ENCODE measurements at regions not wholly inside any gene's neighbourhood (a gene's known extent, or its start where the extent isn't known, plus 50 kb on each side); places are given as distances from the start of the nearest gene placed in this dataset.

- H3K4me3 ChIP-seq (ENCODE audit: insufficient read depth, low read length): no peak overlapping the region
- no peak for DNase-seq (ENCODE audit: insufficient read length, low spot score, missing footprints)
- no peaks in the 10 kb centered on the region for H4K20me1 ChIP-seq (ENCODE audit: insufficient read depth, low read length)
- no peaks in the 10 kb centered on the region for H3K79me2 ChIP-seq (ENCODE audit: insufficient read depth, low read length)
- peaks cover 8% of the 10 kb centered on the region for H3K9me3 ChIP-seq (ENCODE audit: low read depth, low read length)
- H3K36me3 ChIP-seq (ENCODE audit: insufficient read depth, low read length): no peaks in the 10 kb centered on the region
- H3K27ac ChIP-seq (ENCODE audit: low read depth, low read length): no peak overlapping the region
- TF ChIP-seq, protein P1, sequence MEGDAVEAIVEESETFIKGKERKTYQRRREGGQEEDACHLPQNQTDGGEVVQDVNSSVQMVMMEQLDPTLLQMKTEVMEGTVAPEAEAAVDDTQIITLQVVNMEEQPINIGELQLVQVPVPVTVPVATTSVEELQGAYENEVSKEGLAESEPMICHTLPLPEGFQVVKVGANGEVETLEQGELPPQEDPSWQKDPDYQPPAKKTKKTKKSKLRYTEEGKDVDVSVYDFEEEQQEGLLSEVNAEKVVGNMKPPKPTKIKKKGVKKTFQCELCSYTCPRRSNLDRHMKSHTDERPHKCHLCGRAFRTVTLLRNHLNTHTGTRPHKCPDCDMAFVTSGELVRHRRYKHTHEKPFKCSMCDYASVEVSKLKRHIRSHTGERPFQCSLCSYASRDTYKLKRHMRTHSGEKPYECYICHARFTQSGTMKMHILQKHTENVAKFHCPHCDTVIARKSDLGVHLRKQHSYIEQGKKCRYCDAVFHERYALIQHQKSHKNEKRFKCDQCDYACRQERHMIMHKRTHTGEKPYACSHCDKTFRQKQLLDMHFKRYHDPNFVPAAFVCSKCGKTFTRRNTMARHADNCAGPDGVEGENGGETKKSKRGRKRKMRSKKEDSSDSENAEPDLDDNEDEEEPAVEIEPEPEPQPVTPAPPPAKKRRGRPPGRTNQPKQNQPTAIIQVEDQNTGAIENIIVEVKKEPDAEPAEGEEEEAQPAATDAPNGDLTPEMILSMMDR (IDR thresholded peaks at IDR 0.05; ENCODE audit: extremely low read depth, low read depth, low read length): no peak
- no peaks in the 10 kb centered on the region for H3K27me3 ChIP-seq (ENCODE audit: insufficient read depth, low read length)
- no peaks in the 10 kb centered on the region for H3K4me1 ChIP-seq (ENCODE audit: insufficient read depth, low read length)
- no peak overlapping the region for H2AFZ ChIP-seq (ENCODE audit: low read length)
- H3K4me2 ChIP-seq (ENCODE audit: insufficient read depth, low read length): no peak overlapping the region
Observed at GRCh38 chr10:2439000-2439399, 628.3 kb upstream of the PFKP start.

- no peak overlapping the region for H3K4me3 ChIP-seq (ENCODE audit: insufficient read depth, low read length)
- no peaks in the 10 kb centered on the region for H3K36me3 ChIP-seq (ENCODE audit: insufficient read depth, low read length)
- no peaks in the 10 kb centered on the region for H4K20me1 ChIP-seq (ENCODE audit: insufficient read depth, low read length)
- H2AFZ ChIP-seq (ENCODE audit: low read length): no peak overlapping the region
- DNase-seq (ENCODE audit: insufficient read length, low spot score, missing footprints): no peak
- H3K79me2 ChIP-seq (ENCODE audit: insufficient read depth, low read length): no peaks in the 10 kb centered on the region
- no peaks in the 10 kb centered on the region for H3K27me3 ChIP-seq (ENCODE audit: insufficient read depth, low read length)
- peaks cover 8% of the 10 kb centered on the region for H3K9me3 ChIP-seq (ENCODE audit: low read depth, low read length)
- no peak overlapping the region for H3K27ac ChIP-seq (ENCODE audit: low read depth, low read length)
- TF ChIP-seq, protein P1 (IDR thresholded peaks at IDR 0.05; ENCODE audit: extremely low read depth, low read depth, low read length): no peak
- H3K4me1 ChIP-seq (ENCODE audit: insufficient read depth, low read length): no peaks in the 10 kb centered on the region
- no peak overlapping the region for H3K4me2 ChIP-seq (ENCODE audit: insufficient read depth, low read length)
Observed at GRCh38 chr10:2438248-2438939, 629.0 kb upstream of the PFKP start.

DNA sequence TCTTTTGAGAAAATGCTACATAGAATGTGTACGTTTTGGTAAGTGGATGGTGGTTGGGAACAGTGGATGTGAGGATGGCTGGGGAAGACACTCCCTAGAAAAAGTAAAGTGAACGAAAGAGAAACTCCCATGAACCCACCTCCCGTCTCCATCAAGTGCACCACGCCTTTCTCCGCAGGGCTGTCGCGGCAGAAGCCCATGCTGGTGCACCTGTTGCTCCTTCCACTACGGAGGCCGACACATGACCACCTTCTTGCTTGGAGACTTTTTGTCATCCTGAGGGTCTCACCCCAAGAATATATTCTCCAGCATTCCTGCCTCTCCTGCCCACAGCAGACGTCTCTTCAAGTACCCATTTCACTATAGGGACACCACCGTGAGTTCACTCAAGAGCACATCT is 630.4 kb upstream of the PFKP start:
- TF ChIP-seq, protein P1 (IDR thresholded peaks at IDR 0.05; ENCODE audit: extremely low read depth, low read depth, low read length): no peak
- no peak for DNase-seq (ENCODE audit: insufficient read length, low spot score, missing footprints)
- no peaks in the 10 kb centered on the region for H3K36me3 ChIP-seq (ENCODE audit: insufficient read depth, low read length)
- no peaks in the 10 kb centered on the region for H3K4me1 ChIP-seq (ENCODE audit: insufficient read depth, low read length)
- no peaks in the 10 kb centered on the region for H3K27me3 ChIP-seq (ENCODE audit: insufficient read depth, low read length)
- no peak overlapping the region for H2AFZ ChIP-seq (ENCODE audit: low read length)
- H3K4me2 ChIP-seq (ENCODE audit: insufficient read depth, low read length): no peak overlapping the region
- peaks cover 8% of the 10 kb centered on the region for H3K9me3 ChIP-seq (ENCODE audit: low read depth, low read length)
- no peaks in the 10 kb centered on the region for H3K79me2 ChIP-seq (ENCODE audit: insufficient read depth, low read length)
- H3K4me3 ChIP-seq (ENCODE audit: insufficient read depth, low read length): no peak overlapping the region
- no peaks in the 10 kb centered on the region for H4K20me1 ChIP-seq (ENCODE audit: insufficient read depth, low read length)
- no peak overlapping the region for H3K27ac ChIP-seq (ENCODE audit: low read depth, low read length)

- Histone ChIP-seq H3K27me3 (ENCODE audit: insufficient read depth, low read length) (no peaks in the 10 kb centered on the region), H3K9me3 (ENCODE audit: low read depth, low read length) (peaks cover 3% of the 10 kb centered on the region), H3K36me3 (ENCODE audit: insufficient read depth, low read length) (no peaks in the 10 kb centered on the region), H3K4me2 (ENCODE audit: insufficient read depth, low read length) (no peak overlapping the region), H3K79me2 (ENCODE audit: insufficient read depth, low read length) (no peaks in the 10 kb centered on the region), H2AFZ (ENCODE audit: low read length) (no peak overlapping the region), H4K20me1 (ENCODE audit: insufficient read depth, low read length) (no peaks in the 10 kb centered on the region), H3K4me1 (ENCODE audit: insufficient read depth, low read length) (no peaks in the 10 kb centered on the region), H3K27ac (ENCODE audit: low read depth, low read length) (no peak overlapping the region), H3K4me3 (ENCODE audit: insufficient read depth, low read length) (no peak overlapping the region)
- DNase-seq (ENCODE audit: insufficient read length, low spot score, missing footprints): no peak
- TF ChIP-seq, protein P1 (IDR thresholded peaks at IDR 0.05; ENCODE audit: extremely low read depth, low read depth, low read length): no peak
Observed at GRCh38 chr10:2431961-2432360, 635.4 kb upstream of the PFKP start.

Data from osteoblast (primary cell).